Activated T-helper 1 cell treated with Interleukin-2 at 50 U/mL for 16 hours (primary cell): ENCODE measurements at regions not wholly inside any gene's neighbourhood (a gene's known extent, or its start where the extent isn't known, plus 50 kb on each side); places are given as distances from the start of the nearest gene placed in this dataset.

ENCODE experiments used
- DNase-seq: peaks from one replicate; pipeline ENCODE4 v3.0.0-alpha.2; 2020; ENCODE audit warnings: low read depth

GRCh38 chr9:121569266-121569648, 69.6 kb upstream of the GGTA1 start:
- DNase-seq, result no peak

GRCh38 chr9:121572581-121572980, 72.9 kb upstream of the GGTA1 start:
- DNase-seq, result no peak

- DNase-seq, result no peak
Measured at GRCh38 chr9:121573717-121574485, 74.3 kb upstream of the GGTA1 start.

GRCh38 chr9:121574774-121575519, 75.3 kb upstream of the GGTA1 start:
- no peak for DNase-seq

- no peak for DNase-seq
Measured at GRCh38 chr9:121576281-121577075, 75.0 kb upstream of the DAB2IP start.

- DNase-seq, result no peak
Measured at GRCh38 chr9:121577166-121577565, 74.3 kb upstream of the DAB2IP start.

- no peak for DNase-seq
Measured at GRCh38 chr9:121577572-121577971, 73.9 kb upstream of the DAB2IP start.

- DNase-seq, result no peak
Measured at GRCh38 chr9:121581786-121582600, 69.4 kb upstream of the DAB2IP start.

- DNase-seq, result no peak
Measured at GRCh38 chr9:121582641-121583040, 68.8 kb upstream of the DAB2IP start.

- no peak for DNase-seq
Measured at GRCh38 chr9:121584421-121584820, 67.0 kb upstream of the DAB2IP start.

GRCh38 chr9:121587863-121588262, 63.6 kb upstream of the DAB2IP start:
- DNase-seq, result no peak

- no peak for DNase-seq
Measured at GRCh38 chr9:121589986-121590385, 61.4 kb upstream of the DAB2IP start.

GRCh38 chr9:121592265-121592664, 59.2 kb upstream of the DAB2IP start:
- DNase-seq, result no peak

GRCh38 chr9:121593066-121593465, 58.4 kb upstream of the DAB2IP start:
- DNase-seq, result no peak

GRCh38 chr9:121596515-121596914, 54.9 kb upstream of the DAB2IP start:
- no peak for DNase-seq

GRCh38 chr9:121597698-121598166, 53.7 kb upstream of the DAB2IP start:
- no peak for DNase-seq

- no peak for DNase-seq
Measured at GRCh38 chr9:121598167-121598964, 53.1 kb upstream of the DAB2IP start.

GRCh38 chr9:121598965-121599871, 52.2 kb upstream of the DAB2IP start:
- DNase-seq, result no peak

GRCh38 chr9:121599872-121600585, 51.4 kb upstream of the DAB2IP start:
- DNase-seq, result no peak
